ENCODE measurements at regions not wholly inside any gene's neighbourhood (a gene's known extent, or its start where the extent isn't known, plus 50 kb on each side); places are given as distances from the start of the nearest gene placed in this dataset.
"Not testable (repeated sequence)": the region's sequence is repeated elsewhere in the genome, so short reads cannot be mapped to it uniquely, and the experiment has no call there.

- no peak for DNase-seq
Observed at GRCh38 chr14:105601360-105602242, 75.2 kb downstream of the TMEM121 start.

DNA sequence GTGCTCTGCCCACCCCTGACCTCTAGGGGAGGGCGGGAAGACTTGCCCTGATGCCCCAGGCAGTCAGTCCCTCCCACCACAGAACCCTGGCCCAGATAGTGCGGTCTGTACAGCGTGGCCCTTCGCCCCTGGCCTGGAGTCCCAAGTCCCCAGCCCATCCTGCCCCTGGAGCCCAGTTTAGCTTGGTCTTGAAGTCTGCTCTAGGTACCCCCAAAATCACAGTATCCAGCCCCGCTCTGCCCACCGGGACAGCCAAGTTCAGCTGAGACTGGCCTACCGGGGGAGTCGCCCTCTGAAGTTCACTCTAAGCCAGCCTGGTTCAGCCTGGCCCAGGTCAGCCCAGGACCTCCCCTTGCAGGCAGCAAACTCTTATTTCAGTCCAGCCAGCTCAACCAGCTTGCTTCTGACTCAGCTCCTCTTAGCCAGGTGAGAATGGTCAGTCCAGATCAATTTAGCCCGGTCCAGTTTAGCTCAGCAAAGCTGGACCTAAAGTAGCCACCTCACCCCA lies 75.9 kb downstream of the TMEM121 start:
- DNase-seq = no peak

GRCh38 chr14:105602799-105603793 lies 76.7 kb downstream of the TMEM121 start:
- DNase-seq = no peak

GRCh38 chr14:105604531-105605463 lies 78.4 kb downstream of the TMEM121 start:
- not testable (repeated sequence) for DNase-seq

DNA sequence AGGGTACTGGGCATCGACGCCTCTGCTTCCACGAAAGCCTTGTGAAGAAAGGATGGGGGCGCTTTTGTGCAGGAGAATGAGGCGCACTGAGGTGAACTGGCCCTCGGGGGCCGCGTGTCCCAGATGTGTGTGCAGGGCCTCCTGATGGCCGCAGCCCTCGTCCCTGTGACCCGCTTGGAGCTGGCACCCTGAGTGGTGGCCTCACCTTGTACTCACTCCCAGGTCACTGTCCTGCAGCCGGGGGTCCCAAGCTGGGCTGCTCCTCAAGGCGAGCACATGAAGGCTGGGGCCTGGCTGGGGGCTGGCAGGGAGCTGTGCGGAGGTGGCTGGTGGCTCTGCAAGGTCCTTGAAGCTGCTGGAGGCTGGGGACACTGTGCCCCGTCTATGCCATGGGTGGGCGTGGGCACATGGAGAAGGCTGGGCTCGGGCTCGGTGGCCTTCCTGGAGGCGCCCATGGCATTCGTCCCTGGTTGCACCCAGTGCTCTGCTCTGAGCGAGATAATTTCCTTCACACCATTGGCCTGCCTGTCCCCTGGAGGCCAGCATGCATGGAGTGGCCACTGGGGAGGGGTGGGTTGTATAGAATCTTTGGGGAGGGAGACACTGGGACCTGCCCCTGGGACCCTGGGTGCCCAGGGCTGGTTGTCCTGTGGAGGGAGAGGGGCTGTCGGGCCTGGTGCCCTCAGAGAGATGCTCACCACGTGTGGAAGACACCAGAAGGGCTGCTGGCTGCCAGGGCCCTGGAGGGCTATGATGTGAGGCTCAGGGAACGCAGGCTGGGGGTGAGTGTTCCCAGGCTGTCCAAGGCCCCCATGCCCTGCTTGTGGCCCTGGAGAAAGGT lies 79.3 kb downstream of the TMEM121 start:
- no peak for DNase-seq

DNA sequence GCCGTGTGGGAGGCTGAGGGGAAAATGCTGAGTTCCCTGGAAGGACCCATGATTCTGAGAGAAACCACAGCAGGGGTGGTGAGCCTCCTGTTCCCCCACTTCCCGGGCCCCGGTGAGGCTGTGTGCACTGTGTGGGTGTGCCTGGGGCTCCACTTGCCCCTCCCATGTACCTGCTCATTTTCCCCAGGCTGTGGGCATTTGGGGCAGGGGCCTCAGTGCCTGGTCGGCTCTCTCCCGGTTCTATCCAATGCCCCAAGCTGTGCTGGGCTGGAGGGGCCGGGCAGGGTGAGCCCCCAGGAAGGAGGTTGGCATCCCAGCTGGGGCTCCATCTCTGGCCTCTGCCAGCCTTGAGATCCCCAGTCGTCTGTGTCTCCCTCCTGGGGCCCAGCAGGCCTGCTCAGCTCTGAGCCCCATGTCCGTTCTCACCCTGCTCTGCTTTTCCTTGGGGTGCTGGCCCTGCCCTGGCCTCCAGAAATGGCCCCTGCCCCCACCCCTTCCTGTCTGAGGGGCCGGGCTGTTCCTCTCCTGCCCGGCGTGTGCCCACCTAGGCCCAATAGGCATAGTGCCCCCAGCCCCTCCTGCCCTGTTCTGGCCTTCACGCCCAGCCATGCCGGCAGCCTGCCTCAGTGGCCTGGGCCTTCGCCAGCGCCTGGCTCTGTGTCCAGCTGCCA lies 80.1 kb downstream of the TMEM121 start:
- DNase-seq = not testable (repeated sequence)

GRCh38 chr14:105607025-105607424 lies 80.6 kb downstream of the TMEM121 start:
- DNase-seq = not testable (repeated sequence)

- DNase-seq = not testable (repeated sequence)
Observed at GRCh38 chr14:105614987-105615386, 88.6 kb downstream of the TMEM121 start.

GRCh38 chr14:105615986-105616801 lies 89.8 kb downstream of the TMEM121 start:
- DNase-seq = not testable (repeated sequence)

- DNase-seq = no peak
Observed at GRCh38 chr14:105616802-105617192, 90.4 kb downstream of the TMEM121 start.

DNA sequence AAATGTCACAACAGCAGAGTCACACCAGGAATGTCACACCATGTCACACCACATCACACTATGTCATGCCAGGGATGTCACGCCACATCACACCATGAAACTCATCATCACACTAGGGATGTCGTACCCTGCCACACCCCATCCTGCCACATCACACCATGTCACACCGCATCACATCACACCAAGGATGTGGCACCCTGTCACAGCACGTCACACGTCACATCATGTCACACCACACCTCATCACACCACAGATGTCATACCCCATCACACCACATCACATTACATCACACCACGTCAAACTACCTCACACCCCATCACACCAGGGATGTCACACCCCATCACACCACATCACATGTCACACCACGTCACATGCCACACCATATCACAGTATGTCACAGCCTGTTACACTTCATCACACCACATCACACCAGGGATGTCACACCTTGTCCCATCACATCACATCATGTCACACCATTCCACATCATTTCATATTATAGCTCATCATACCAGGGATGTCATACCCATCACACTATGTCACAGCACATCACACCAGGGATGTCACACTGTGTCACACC lies 90.9 kb downstream of the TMEM121 start:
- DNase-seq = no peak

DNA sequence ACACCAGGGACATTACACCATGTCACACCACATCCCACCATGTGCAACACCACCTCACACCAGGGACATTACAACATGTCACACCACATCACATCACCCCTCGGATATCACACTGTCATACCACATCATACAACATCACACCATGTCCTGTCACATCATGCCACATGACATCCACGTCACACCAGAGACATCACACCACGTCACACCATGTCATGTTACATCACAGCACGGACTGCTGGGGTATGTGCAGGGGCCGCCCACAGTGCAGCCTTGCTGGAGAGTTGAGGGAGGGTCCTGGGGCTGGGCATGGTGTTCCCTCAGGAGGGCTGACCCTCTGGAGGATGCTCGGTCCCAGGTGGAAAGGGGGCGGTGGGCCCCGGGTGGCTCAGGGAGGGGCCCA lies 91.4 kb downstream of the TMEM121 start:
- DNase-seq = not testable (repeated sequence)

GRCh38 chr14:105619324-105619723 lies 92.9 kb downstream of the TMEM121 start:
- DNase-seq = not testable (repeated sequence)

- not testable (repeated sequence) for DNase-seq
Observed at GRCh38 chr14:105620178-105620864, 93.9 kb downstream of the TMEM121 start.

GRCh38 chr14:105620865-105621471 lies 94.6 kb downstream of the TMEM121 start:
- not testable (repeated sequence) for DNase-seq

DNA sequence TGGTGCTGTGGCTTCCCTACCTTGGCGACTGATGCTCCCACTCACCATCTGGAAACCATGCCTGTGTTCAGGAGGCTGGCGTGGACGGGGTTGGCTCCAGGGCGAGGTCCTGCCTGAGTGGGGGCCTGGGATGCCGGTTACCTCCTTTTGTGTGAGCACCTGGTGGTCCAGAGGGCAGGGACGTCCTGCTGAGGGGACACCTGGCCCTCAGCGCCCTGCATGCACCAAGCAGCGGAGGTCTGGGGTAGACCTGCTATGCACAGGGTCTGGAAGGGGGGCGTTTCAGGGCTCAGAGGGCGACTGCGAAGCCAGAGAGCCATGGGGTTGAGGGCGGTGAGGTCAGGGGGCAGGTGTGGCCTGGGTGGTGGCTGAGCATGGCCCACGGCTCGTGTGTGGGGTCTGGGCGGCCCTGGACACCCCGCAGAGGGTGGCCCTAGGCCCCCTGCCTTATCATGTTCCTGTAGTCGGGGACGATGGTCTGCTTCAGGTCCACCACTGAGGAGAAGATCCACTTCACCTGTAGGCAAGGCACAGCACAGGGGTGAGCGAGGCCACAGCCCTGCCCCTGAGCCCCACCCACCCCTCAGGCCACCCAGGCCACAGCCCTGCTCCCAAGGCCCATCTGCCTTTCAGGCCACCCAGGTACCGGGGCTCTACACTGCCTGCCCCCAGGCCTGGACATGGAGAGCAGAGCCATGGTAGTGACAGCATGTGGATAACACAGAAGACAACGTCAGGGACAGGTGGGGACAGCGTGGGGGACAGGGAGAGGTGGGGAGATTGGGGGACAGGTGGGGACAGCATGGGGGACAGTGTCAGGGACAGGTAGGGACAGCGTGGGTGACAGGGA lies 95.3 kb downstream of the TMEM121 start:
- not testable (repeated sequence) for DNase-seq

DNA sequence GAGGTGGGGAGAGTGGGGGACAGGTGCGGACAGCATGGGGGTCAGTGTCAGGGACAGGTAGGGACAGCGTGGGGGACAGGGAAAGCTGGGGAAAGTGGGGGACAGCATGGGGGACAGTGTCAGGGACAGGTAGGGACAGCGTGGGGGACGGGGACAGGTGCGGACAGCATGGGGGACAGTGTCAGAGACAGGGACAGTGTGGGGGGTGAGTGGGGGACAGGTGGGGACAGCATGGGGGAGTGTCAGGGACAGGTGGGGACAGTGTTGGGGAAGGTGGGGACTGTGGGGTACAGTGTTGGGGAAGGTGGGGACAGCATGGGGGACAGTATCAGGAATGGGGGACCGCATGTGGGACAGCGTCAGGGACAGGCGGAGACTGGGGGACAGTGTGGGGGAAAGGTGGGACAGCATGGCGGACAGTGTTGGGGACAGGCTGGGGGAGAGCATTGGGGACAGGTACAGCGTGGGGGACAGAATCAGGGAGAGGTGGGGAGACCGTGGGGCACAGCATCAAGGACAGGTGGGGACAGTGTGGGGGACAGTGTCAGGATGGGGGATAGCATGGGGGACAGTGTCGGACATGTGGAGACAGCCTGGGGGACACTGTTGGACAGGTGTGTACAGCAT lies 96.1 kb downstream of the TMEM121 start:
- no peak for DNase-seq

Data from NCI-H510A treated with DMSO at 0.1 percent for 48 hours (cell line).